GM19025 (cell line): ENCODE measurements at regions not wholly inside any gene's neighbourhood (a gene's known extent, or its start where the extent isn't known, plus 50 kb on each side); places are given as distances from the start of the nearest gene placed in this dataset.
"Not testable (repeated sequence)": the region's sequence is repeated elsewhere in the genome, so short reads cannot be mapped to it uniquely, and the experiment has no call there.

Experiments
- ATAC-seq: cut with Tn5 transposase; IDR thresholded peaks from one replicate; pipeline ENCODE4 v1.9.1; 2021; ENCODE audit warnings: mild to moderate bottlenecking, low read depth, moderate library complexity; ENCODE audit not compliant: unreplicated experiment

DNA sequence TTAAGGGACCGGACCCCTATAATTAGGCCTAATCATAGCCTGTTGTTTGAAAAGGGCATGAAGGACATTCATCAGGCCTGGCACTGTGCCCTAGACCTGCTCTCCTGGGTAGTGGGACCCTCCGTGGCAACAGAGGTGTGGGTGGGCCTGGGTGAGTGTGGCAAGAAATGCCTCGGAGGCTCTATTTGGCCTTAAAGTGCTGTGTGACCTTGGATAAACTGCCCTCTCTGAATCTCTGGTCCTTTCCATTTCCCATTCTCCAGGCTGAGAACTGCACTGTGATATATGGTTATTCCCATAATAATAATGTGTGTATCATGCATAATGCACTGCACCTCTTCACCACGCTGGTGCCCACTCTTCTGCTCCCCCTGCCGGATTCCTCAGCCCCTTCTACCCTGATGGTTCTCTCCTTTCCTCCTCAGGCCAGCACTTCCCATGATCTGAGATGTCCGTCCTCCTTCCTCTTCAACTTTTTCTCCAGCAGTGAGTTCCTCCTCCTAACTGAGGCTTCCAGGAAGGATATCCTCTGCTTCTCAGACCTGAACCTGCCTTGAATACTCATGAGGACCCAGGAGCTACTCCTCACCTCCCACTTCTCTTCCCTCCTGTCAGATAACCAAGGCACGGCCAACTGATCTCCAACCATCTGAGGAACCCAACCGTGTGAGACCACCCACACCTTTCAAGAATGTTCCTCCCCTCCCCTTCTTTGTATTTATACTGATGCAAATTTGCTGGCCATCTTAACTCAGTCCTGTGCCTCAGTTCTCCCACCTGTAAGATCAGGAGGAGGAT lies 111.0 kb upstream of the PZP start:
- no peak for ATAC-seq

DNA sequence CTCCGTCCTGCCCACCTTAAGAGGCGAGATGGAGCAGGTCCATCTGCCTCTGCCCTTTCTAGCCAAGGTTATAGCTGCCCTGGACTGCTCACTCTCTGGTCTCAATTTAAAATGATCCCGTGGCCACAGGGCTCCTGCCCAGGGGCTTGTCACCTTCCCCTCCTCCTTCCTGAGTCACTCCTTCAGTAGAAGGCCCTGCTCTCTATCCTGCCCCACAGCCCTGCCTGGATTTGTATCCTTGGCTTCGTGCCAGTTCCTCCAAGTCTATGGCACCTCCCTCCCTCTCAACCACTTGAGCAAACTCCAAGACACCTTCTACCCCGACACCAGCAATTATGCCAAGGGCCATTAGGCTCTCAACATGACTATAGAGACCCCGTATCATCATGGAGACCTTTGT lies 105.3 kb upstream of the PZP start:
- not testable (repeated sequence) for ATAC-seq

DNA sequence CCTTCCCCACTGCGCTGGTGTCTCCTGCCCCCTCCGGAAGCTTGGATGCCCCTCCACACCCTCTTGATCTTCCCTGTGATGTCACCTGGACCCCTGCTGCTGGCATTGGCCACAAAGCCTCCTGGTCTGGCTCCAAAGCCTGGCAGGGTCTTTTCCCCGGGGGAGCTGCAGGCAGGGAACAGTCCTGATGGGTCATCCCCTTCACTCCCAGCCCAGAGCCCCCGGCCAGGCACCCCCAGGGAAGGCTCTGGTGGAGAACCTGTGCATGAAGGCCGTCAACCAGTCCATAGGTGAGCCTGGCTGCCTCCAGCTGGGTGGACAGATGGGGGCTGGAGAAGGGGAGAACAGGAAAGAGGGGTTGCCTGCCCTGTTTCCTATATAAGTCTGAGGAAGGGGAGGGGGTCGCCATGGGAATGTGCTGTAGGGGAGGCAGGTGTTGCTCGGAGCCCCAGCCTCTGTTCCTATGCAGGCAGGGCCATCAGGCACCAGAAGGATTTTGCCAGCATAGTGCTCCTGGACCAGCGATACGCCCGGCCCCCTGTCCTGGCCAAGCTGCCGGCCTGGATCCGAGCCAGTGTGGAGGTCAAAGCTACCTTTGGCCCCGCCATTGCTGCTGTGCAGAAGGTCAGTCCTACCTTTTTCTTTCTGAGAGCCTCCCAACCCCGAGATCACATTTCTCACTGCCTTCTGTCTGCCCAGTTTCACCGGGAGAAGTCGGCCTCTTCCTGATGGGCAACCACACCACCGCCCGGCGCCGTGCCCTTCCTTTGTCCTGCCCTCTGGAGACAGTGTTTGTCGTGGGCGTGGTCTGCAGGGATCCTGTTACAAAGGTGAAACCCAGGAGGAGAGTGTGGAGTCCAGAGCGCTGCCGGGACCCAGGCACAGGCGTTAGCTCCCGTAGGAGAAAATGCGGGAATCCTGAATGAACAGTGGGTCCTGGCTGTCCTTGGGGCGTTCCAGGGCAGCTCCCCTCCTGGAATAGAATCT lies 104.5 kb upstream of the PZP start:
- not testable (repeated sequence) for ATAC-seq

DNA sequence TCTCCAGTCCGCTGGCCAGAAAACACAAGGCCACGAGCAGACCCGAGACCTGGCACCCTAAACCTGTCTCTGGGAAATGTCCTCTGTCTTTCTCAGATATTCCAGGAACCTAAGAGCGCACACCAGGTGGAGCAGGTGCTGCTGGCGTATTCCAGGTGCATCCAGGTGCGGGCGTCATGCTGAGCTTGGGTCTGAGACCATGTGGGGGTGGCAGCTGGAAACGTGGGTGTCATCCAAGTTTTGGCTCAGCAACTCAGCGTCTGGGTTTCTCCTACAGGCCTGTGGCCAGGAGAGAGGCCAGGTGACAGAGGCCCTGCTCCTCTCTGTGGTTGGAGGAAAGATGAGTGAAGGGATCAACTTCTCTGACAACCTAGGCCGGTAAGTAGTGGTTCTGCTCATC lies 103.3 kb upstream of the PZP start:
- ATAC-seq, result not testable (repeated sequence)

DNA sequence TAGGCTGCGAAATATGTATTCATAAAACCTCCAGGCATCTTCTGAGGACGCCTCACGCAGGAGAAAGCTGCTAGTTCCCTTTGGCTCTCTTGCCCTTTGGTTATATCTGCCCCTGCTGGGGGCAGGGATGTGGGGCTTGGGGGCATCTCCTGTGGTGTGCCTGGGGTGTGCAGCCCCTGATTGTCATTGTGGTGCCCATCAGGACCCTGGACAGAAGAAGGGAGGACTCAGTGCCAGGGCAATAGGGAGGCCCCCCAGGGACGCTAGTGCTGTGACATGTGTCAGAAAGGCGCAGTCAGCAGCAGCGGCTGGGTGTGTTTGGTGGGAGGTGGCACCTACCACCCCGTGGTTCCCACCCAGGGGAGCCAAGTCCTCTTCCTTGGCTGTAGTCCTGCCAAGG lies 102.5 kb upstream of the PZP start:
- ATAC-seq, result not testable (repeated sequence)

DNA sequence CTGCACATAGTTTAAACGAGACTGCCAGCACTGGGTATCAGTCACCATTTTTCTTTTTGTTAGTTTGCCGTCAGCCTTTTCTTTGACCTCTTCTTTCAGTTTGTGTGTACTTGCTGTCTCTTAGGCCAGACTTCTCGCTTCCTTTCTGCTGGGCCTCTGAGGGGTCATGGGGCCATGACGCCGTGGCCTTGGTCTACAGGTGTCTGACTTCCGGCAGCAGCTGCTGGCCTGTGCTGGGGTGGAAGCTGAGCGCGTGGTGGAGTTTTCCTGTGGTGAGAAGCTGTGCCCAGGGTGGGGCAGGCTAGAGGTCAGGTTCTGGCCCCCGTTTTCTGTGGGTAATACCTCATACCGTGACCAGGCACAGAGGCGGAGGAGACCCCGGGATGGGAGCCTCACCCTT lies 101.6 kb upstream of the PZP start:
- peak; percentile 69 for ATAC-seq

DNA sequence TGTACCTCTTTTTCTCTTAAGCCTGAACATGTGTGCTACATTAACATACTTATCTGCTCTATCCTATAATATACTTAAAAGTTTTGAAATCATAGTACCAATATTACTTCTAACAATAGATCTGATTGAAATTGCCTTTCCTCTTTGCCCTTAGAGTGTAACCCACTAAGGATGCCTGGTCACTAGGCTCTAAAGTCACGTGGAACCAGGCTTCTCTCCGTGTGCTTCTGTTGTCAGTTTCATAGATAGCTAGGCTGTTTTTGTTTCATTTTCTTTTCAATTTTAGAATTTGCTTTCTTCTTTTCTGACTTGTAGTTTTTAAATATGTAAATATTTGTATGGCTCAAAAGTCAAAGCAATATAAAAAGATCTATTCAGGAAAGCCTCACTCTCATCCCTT lies 100.5 kb upstream of the PZP start:
- ATAC-seq, result not testable (repeated sequence)

DNA sequence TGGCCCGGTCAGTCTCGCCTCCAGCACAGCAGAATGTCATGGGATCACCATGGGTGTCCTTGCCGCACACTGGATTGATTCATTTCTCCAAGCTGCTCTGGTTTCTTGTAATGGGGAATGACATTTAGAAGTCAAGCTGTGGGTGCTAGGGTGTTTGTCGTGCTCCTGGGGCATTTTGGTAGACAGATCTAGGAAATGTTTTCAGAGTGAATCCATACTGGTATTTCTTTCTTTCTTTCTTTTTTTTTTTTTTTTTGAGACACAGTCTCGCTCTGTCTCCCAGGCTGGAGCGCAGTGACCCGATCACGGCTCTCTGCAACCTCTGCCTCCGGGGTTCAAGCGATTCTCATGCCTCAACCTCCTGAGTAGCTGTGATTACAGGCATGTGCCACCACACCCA lies 100.0 kb upstream of the PZP start:
- not testable (repeated sequence) for ATAC-seq

DNA sequence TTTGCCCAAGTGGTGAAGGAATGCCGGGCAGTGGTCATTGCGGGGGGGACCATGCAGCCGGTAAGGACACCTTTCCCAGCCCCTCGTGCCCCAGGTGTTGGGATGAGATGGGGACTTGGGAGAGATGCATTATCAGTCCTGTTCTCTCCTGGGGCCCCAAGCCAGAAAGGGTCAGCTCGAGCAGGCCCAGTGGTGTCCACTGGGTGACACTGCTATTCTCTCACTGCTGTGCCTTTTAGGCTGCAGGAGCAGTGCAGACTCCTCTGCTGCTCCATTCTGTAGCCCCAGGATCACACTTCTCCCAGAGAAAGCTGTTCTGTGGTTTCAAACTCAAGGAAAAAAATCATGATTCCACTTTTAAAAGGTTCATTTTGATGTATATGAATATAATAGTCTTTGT lies 99.1 kb upstream of the PZP start:
- ATAC-seq, result not testable (repeated sequence)

DNA sequence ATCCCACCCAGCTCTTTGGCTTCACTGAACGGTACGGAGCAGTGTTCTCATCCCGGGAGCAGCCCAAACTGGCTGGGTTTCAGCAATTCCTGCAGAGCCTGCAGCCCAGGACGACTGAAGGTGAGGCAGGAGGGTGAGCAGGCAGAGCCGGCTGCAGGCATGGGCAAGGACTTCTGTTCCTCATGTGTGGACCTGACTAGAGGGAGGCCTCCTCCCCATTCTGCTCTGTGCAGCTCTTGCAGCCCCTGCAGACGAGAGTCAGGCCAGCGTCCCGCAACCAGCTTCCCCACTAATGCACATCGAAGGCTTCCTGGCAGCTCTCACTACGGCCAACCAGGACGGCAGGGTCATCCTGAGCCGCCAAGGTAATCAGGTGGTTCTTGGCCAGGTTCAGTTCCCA lies 97.8 kb upstream of the PZP start:
- ATAC-seq, result not testable (repeated sequence)

DNA sequence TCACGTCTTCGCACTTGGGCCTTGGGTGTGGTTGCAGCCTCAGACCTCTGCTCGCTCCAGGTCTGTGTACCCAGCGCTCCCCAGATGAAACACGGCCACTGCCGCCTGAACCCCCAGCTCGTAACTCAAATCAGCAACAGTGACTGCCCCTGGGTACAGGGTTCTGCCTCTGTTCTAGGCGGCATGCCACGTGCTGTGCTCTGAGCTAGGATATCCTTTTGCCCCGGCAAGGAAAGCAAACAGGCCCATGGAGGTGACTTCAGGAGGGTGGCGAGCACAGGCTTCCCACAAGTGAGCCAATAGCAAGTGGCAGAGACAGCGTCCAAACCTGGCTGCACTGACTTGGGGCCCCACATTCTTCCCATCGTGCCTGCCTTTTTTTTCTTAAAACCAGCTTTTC lies 96.3 kb upstream of the PZP start:
- ATAC-seq, result not testable (repeated sequence)

DNA sequence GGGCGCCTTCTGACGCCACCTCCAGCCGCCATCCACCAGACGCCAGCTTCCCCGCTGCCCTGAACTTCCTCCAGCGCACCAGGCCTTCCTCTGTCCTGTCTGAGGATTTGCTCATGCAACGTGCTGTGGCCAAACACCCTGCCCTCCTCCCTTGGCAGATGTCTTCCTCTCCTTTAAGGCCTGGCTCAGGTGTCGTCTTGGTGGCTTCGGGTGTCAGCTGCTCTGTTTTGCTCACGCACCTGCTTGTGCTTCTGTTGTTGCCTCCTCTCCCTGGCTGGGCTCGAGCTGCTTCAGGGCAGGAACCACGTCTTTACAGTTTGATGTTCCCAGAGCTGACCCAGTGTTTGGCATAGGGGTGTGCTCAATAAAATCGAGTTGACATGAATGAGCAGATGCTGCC lies 87.7 kb upstream of the PZP start:
- ATAC-seq, result not testable (repeated sequence)

DNA sequence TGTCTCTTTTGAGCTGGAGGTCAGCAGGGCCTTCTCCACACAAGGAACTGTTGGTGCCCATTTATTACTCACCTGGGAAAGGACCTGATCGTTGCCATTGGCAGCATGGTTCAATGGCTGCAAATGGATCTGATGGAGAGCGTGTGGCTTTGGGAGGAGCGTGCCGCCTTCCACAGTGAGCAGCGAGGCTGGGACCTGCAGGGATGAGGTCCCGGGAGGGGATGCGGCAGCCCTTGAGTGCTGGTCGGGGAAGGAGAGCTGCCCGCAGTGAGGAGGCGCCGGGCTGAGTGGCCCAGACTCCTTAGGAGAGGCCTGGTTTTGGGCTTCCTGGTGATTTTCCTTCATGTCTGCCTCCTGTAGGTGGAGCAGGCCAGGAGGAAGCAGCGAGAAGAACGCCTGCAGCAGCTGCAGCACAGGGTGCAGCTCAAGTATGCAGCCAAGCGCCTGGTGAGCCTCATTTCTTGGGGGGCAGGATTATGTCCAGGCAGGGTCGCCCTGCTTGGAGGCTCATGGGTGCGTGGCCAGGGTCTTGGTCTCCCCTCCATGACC lies 86.0 kb upstream of the PZP start:
- not testable (repeated sequence) for ATAC-seq

DNA sequence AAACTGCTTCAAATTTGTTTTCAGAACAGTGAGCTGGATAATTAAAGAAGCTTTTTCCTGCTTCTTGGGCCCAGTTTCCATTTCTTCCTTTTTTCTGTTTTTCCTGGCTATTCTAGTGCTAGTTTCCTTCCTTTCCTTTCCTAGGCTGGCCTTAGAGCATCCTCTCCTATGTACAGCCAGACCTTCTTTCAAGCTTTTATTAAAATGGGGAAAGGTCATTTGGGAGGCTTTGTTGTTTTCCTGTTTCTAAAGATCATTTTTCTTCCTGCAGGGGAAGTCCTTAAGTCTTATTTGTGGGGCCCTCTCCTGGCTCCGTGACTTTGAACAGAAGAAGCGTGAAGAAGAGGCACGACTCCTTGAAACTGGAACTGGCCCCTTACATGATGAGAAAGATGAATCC lies 85.2 kb upstream of the PZP start:
- ATAC-seq, result not testable (repeated sequence)

DNA sequence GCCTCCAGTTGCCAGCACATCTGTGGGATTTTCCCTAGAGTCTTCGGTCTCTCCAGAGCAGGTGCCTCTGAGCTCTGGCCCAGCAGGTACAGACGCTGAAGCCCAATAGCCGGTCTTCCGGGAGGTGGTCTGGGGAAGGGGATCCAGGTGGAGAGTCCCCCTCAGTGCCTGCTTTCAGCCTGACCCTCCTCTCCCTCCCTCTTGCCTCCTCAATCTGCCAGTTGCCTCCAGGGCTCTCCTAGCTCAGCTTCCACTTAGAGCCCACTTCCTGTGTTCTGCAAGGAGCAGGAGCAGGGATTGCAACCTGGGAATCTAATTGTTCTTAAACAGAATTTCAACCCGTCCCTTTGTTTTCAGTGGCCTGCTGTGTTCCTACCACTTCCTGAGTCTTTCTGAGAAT lies 81.8 kb upstream of the PZP start:
- not testable (repeated sequence) for ATAC-seq

DNA sequence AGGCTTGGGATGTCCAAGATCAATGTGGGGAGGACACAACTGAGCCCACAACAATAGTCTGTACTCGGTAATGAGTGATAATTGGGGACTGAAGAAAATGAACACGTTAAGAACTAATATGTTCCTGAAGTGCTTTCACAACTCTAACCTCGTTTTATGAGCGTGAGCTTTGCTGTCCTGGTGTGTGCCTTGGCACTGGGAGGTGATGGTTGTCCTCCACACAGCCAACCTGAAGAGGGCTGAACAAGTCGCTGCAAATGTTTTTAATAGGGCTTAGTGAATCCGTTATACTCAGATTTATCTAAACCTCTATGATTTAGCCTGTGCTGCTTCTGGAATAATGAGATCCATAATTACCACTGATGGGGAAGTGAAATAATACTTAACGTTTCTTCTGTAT lies 76.5 kb upstream of the PZP start:
- ATAC-seq, result not testable (repeated sequence)

DNA sequence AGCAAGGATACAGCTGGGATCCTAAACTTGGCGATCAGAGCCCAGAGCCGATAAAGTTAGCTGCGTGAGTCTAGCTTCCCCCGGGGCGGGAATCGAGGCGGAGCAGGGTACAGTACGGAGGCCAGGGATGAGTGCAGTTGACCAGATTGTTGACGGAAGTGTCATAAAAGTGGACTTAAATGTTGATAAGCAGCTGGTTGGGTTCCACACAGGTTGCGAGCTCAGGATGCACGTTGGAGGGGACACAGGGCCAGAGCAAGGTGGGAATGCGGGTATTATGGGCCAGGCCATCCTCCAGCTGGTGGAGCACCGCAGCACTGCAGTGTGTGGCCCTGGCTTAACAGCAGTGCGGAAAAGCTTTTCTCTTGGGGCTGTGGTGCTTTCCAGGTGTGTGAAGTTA lies 76.0 kb upstream of the PZP start:
- not testable (repeated sequence) for ATAC-seq

DNA sequence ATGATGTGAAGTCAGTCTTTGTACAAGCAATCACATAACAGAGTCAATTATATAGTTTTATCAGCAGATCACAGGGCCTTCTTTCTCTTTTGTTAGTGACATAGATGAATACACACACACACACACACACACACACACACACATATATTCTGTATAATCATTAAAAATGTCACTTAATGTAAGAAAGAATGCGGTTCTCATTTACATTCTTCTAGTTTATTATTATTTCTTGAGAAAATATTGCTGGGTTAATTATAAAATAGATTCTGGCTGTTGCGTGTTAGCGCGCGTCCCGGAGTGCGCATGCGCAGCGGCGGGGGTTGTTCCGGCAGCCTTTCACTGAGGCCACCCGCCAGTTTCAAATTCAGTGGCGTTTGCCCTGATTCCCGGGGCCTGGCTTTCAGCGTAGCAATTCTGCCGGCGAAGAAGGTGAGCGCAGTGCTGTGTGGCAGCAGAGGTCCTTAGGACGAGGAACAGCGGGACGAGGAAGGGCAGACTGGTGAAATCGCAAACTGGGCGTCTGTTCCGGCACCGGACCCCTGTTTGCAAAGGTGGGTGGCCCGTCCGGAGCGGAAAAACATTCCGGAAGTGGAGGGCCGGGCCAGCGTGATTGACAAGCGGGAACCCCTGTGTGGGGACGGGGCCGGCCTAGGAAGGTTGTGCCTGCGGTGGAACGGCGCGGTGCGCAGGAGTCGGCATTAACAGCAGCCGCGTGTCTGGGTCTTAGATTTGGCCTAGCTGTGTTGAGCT lies 75.3 kb upstream of the PZP start:
- ATAC-seq, result not testable (repeated sequence)

DNA sequence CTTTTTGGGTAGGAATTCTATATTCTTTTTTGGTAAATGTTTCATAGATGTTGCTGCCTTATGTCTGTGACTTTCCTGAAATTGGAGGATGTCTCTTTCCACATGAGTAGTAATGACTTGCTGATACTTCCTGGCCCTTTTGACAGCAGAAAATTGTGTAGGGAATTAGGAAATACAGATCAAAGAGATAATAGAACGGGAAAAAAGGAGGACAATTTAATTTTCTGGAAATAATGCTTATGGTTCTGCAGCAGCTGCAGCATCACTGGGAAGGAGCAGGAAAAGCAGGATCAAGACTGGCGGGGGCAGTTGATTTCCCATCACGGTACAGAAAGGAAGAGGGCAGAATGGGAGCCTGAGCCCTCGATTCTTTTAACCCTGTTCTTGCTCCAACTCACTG lies 68.8 kb upstream of the PZP start:
- ATAC-seq, result no peak

DNA sequence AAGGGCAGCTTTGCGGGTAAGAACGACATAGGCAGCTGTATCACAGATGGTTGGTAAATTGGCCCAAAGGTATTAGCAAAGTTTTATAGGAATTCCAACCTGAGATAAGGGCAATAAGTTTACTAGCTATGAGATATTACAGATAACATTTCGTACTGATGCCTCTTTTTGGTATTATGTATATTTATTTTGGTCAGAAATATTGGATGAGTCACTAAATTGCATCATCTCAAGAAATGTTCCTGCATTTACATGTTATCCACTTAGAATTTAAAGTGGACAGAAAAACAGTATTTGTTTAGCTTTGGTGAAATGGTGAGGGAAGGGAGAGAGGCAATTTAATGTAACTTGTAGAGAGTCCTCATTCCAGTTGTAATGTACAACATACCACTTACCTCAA lies 65.1 kb upstream of the PZP start:
- ATAC-seq, result no peak
